SK-N-SH (cell line): ENCODE measurements at regions not wholly inside any gene's neighbourhood (a gene's known extent, or its start where the extent isn't known, plus 50 kb on each side); places are given as distances from the start of the nearest gene placed in this dataset.

Source experiments
- CTCF ChIA-PET: fragments of 300-600, 350-600 bp; formaldehyde crosslinking; extraction: SDS; loops from one replicate; lab custom pipeline; 2021; lab: Yijun Ruan, JAX
- POLR2A ChIA-PET: fragments of 350-600 bp; sonication (Branson Sonifier 250); formaldehyde crosslinking; extraction: SDS; loops from one replicate; lab custom pipeline; 2020; ENCODE audit warnings: antibody characterized with exemption, inconsistent platforms; lab: Yijun Ruan, JAX
- DNase-seq: peaks from one replicate; pipeline ENCODE4 v3.0.0; 2012
- H2AFZ ChIP-seq: fragments of 200-600 bp; sonication (generic); 2 replicates; pipeline ENCODE4 v1.8.1; 2016; ENCODE audit warnings: antibody characterized with exemption, mild to moderate bottlenecking, low read depth
- H3F3A ChIP-seq: fragments of 200-600 bp; sonication (generic); replicated peaks from 2 replicates; pipeline ENCODE3; 2016; ENCODE audit warnings: antibody characterized with exemption, mild to moderate bottlenecking; ENCODE audit not compliant: insufficient read depth
- H3K27ac ChIP-seq, 2 experiments: fragments of 200-500 bp in 1 of 2; fragments of 200-600 bp in 1 of 2; sonication (Bioruptor generic) in 1 of 2; sonication (generic), shearing (Covaris generic) in 1 of 2; 2 replicates each; pipeline versions ENCODE4 v1.5.1 to v1.6.1; 2014 to 2016; ENCODE audit warnings: low read depth in 2 of 2, inconsistent platforms in 1 of 2, low read length in 1 of 2, mild to moderate bottlenecking in 1 of 2, mixed read lengths in 1 of 2
- H3K27me3 ChIP-seq: fragments of 200-600 bp; sonication (generic), shearing (Covaris generic); 2 replicates; pipeline ENCODE4 v1.6.1; 2016; ENCODE audit warnings: mixed run types; ENCODE audit not compliant: insufficient read depth
- H3K36me3 ChIP-seq, 2 experiments: fragments of 200-500 bp in 1 of 2; fragments of 200-600 bp in 1 of 2; sonication (Bioruptor generic) in 1 of 2; sonication (generic) in 1 of 2; replicated peaks in 1 of 2; 2 replicates each; pipeline versions ENCODE3 to v1.5.1; 2014 to 2016; ENCODE audit warnings: low read length in 1 of 2, mild to moderate bottlenecking in 1 of 2; ENCODE audit not compliant: insufficient read depth in 2 of 2, control insufficient read depth in 1 of 2
- H3K4me1 ChIP-seq, 2 experiments: fragments of 200-500 bp in 1 of 2; fragments of 200-600 bp in 1 of 2; sonication (Bioruptor generic) in 1 of 2; sonication (generic), shearing (Covaris generic) in 1 of 2; 2 replicates each; pipeline versions ENCODE4 v1.5.1 to v1.6.1; 2014 to 2016; ENCODE audit warnings: low read depth in 1 of 2, low read length in 1 of 2, mixed run types in 1 of 2; ENCODE audit not compliant: insufficient read depth in 2 of 2, control insufficient read depth in 1 of 2
- H3K4me2 ChIP-seq: fragments of 200-600 bp; sonication (generic), shearing (Covaris generic); 2 replicates; pipeline ENCODE4 v1.6.1; 2017; ENCODE audit warnings: mixed run types
- H3K4me3 ChIP-seq, 2 experiments: fragments of 200-500 bp in 1 of 2; fragments of 200-600 bp in 1 of 2; sonication (Bioruptor generic) in 1 of 2; sonication (generic), shearing (Covaris generic) in 1 of 2; 2 replicates each; pipeline versions ENCODE4 v1.5.1 to v1.8.1; 2014 to 2016; ENCODE audit warnings: low read depth in 2 of 2, inconsistent platforms in 1 of 2, low read length in 1 of 2, mild to moderate bottlenecking in 1 of 2, mixed read lengths in 1 of 2, moderate library complexity in 1 of 2
- H3K79me2 ChIP-seq: fragments of 200-600 bp; sonication (generic); 2 replicates; pipeline ENCODE4 v1.8.1; 2017; ENCODE audit warnings: mild to moderate bottlenecking; ENCODE audit not compliant: insufficient read depth
- H3K9ac ChIP-seq: fragments of 200-600 bp; sonication (generic); 2 replicates; pipeline ENCODE4 v1.6.1; 2017; ENCODE audit warnings: mixed run types
- H3K9me2 ChIP-seq: fragments of 200-600 bp; sonication (generic); 2 replicates; pipeline ENCODE4 v1.6.1; 2017; ENCODE audit warnings: mixed run types
- H3K9me3 ChIP-seq: fragments of 200-600 bp; sonication (generic); 2 replicates; pipeline ENCODE4 v1.6.1; 2017; ENCODE audit warnings: mixed run types, mild to moderate bottlenecking, moderate library complexity
- H4K20me1 ChIP-seq: fragments of 200-600 bp; sonication (generic); 2 replicates; pipeline ENCODE4 v1.6.1; 2017; ENCODE audit warnings: mild to moderate bottlenecking, mixed run types; ENCODE audit not compliant: insufficient read depth
- CHD2 ChIP-seq: fragments of 150-350 bp; IDR thresholded peaks from 2 replicates; pipeline ENCODE4 v1.6.1; 2018; ENCODE audit warnings: low read length; ENCODE audit not compliant: partially characterized antibody
- ELF1 ChIP-seq: IDR thresholded peaks from 2 replicates; pipeline ENCODE4 v1.4.0; 2012
- EZH2phosphoT487 ChIP-seq: fragments of 200-600 bp; sonication (generic); IDR thresholded peaks from 2 replicates; pipeline ENCODE4 v1.6.1; 2017; ENCODE audit warnings: low read depth, mixed run types, mild to moderate bottlenecking, antibody characterized with exemption, moderate library complexity, borderline replicate concordance
- FOXM1 ChIP-seq: IDR thresholded peaks from 2 replicates; pipeline ENCODE4 v1.4.0; 2012; ENCODE audit warnings: low read depth, mild to moderate bottlenecking
- GABPA ChIP-seq: IDR thresholded peaks from 2 replicates; pipeline ENCODE4 v1.4.0; 2012; ENCODE audit warnings: low read depth, mild to moderate bottlenecking
- IRF3 ChIP-seq: fragments of 150-350 bp; IDR thresholded peaks from 2 replicates; pipeline ENCODE4 v1.6.1; 2016; ENCODE audit warnings: mild to moderate bottlenecking, low read depth, low read length
- JUND ChIP-seq: IDR thresholded peaks from 2 replicates; pipeline ENCODE4 v1.4.0; 2012
- MAX ChIP-seq: IDR thresholded peaks from 2 replicates; pipeline ENCODE4 v1.4.0; 2012; ENCODE audit warnings: low read depth
- MEF2A ChIP-seq: IDR thresholded peaks from 2 replicates; pipeline ENCODE4 v1.4.0; 2012; ENCODE audit warnings: low read depth, borderline replicate concordance
- NFIC ChIP-seq: IDR thresholded peaks from 2 replicates; pipeline ENCODE4 v1.4.0; 2012; ENCODE audit warnings: borderline replicate concordance
- RCOR1 ChIP-seq: fragments of 150-350 bp; IDR thresholded peaks from 2 replicates; pipeline ENCODE4 v1.6.1; 2017; ENCODE audit warnings: antibody characterized with exemption, low read length
- RXRA ChIP-seq: IDR thresholded peaks from 2 replicates; pipeline ENCODE4 v1.4.0; 2012; ENCODE audit warnings: low read depth, mild to moderate bottlenecking, borderline replicate concordance
- SIN3A ChIP-seq: IDR thresholded peaks from 2 replicates; pipeline ENCODE4 v1.6.1; 2012; ENCODE audit warnings: low read depth, mild to moderate bottlenecking, low read length, moderate library complexity, borderline replicate concordance
- SMC3 ChIP-seq: IDR thresholded peaks from 2 replicates; pipeline ENCODE4 v1.6.1; 2012; ENCODE audit warnings: low read depth, low read length, improper control_type of control experiment
- TCF12 ChIP-seq: IDR thresholded peaks from 2 replicates; pipeline ENCODE4 v1.4.0; 2012
- TEAD4 ChIP-seq: IDR thresholded peaks from 2 replicates; pipeline ENCODE4 v1.4.0; 2012; ENCODE audit warnings: mild to moderate bottlenecking, borderline replicate concordance; ENCODE audit not compliant: insufficient read depth
- USF1 ChIP-seq: IDR thresholded peaks from 2 replicates; pipeline ENCODE4 v1.4.0; 2012; ENCODE audit warnings: low read depth, borderline replicate concordance
- USF2 ChIP-seq: fragments of 150-350 bp; IDR thresholded peaks from 2 replicates; pipeline ENCODE4 v1.6.1; 2017; ENCODE audit warnings: antibody characterized with exemption, low read length, low read depth, borderline replicate concordance
- YY1 ChIP-seq: IDR thresholded peaks from 2 replicates; pipeline ENCODE4 v1.4.0; 2012; ENCODE audit warnings: low read depth, mild to moderate bottlenecking

GRCh38 chr6:51394061-51394460 lies 575.4 kb downstream of the TFAP2B start:
- Histone ChIP-seq H3K27ac (no peak overlapping the region), H3K9ac (no peak overlapping the region), H2AFZ (no peak overlapping the region), H3K36me3 (no peaks in the 10 kb centered on the region), H3K79me2 (no peaks in the 10 kb centered on the region), H3K4me2 (no peak overlapping the region), H3K27me3 (no peaks in the 10 kb centered on the region), H4K20me1 (no peaks in the 10 kb centered on the region), H3K9me3 (no peaks in the 10 kb centered on the region), H3K4me1 (no peaks in the 10 kb centered on the region), H3K4me3 (no peak overlapping the region), H3F3A (no peaks in the 10 kb centered on the region), H3K9me2 (no peaks in the 10 kb centered on the region)
- no peak for TF ChIP-seq USF2
- TF ChIP-seq ELF1 = no peak
- no peak for TF ChIP-seq RXRA
- no peak for TF ChIP-seq EZH2phosphoT487
- no peak for TF ChIP-seq SMC3
- TF ChIP-seq RCOR1 = no peak
- TF ChIP-seq JUND = no peak
- TF ChIP-seq NFIC = no peak
- TF ChIP-seq SIN3A = no peak
- no peak for TF ChIP-seq CHD2
- TF ChIP-seq GABPA = no peak
- no peak for TF ChIP-seq YY1
- no peak for TF ChIP-seq IRF3
- TF ChIP-seq TEAD4 = no peak
- TF ChIP-seq USF1 = no peak
- ChIA-PET CTCF (interaction anchor here (0.6 kb wide), 1 partner anchor 30 kb away, joined by 3 read pairs; no protein-coding TSS in a partner anchor), POLR2A (no interaction called here)
- no peak for DNase-seq

DNA sequence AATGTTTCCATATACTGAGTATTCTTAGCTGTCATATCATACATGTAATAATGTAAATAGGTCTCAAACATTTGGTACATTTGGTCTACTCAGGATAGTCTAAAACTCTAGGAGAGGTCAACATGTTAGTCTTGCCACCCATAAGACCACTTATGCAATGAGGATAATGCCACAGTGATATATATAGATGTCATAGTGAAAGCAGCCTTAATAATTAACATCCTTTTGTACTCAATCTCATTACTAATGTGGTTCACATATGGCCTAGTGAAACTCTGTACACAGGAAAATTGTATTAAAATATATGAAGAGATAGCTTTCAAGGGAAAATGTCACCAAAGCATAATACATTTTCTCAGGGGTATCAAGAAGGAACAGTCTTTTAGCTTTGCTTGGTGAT lies 577.9 kb downstream of the TFAP2B start:
- POLR2A ChIA-PET = no interaction called here
- no peak overlapping the region for H3K4me3 ChIP-seq
- no peaks in the 10 kb centered on the region for H3K9me2 ChIP-seq
- H3F3A ChIP-seq = no peaks in the 10 kb centered on the region
- H3K4me2 ChIP-seq = no peak overlapping the region
- H4K20me1 ChIP-seq = no peaks in the 10 kb centered on the region
- CTCF ChIA-PET = no interaction called here
- TF ChIP-seq FOXM1 (no peak), TEAD4 (no peak), MEF2A (no peak), MAX (no peak), TCF12 (no peak), YY1 (no peak)
- H3K9ac ChIP-seq = no peak overlapping the region
- no peak overlapping the region for H2AFZ ChIP-seq
- no peaks in the 10 kb centered on the region for H3K79me2 ChIP-seq
- no peak for DNase-seq
- no peaks in the 10 kb centered on the region for H3K36me3 ChIP-seq
- H3K27me3 ChIP-seq = no peaks in the 10 kb centered on the region
- H3K27ac ChIP-seq = no peak overlapping the region
- H3K9me3 ChIP-seq = no peaks in the 10 kb centered on the region
- no peaks in the 10 kb centered on the region for H3K4me1 ChIP-seq
